Renal cortical epithelial cell (primary cell): ENCODE measurements at regions not wholly inside any gene's neighbourhood (a gene's known extent, or its start where the extent isn't known, plus 50 kb on each side); places are given as distances from the start of the nearest gene placed in this dataset.
"Not testable (repeated sequence)": the region's sequence is repeated elsewhere in the genome, so short reads cannot be mapped to it uniquely, and the experiment has no call there.

ENCODE experiments used
- DNase-seq: peaks from one replicate; pipeline ENCODE4 v3.0.0-alpha.2; 2011; ENCODE audit warnings: low read depth

GRCh38 chr4:174010547-174010946, 272.9 kb downstream of the FBXO8 start:
- no peak for DNase-seq

- no peak for DNase-seq
These were observed 273.6 kb downstream of the FBXO8 start for GRCh38 chr4:174009686-174010451.

GRCh38 chr4:174005422-174005821, 278.0 kb downstream of the FBXO8 start:
- no peak for DNase-seq

- no peak for DNase-seq
These were observed 284.9 kb downstream of the FBXO8 start for GRCh38 chr4:173998471-173999144.

- DNase-seq, result not testable (repeated sequence)
These were observed 287.7 kb downstream of the FBXO8 start for GRCh38 chr4:173995779-173996178.

GRCh38 chr4:173991814-173992213, 291.7 kb downstream of the FBXO8 start:
- no peak for DNase-seq

- no peak for DNase-seq
These were observed 292.2 kb downstream of the FBXO8 start for GRCh38 chr4:173991316-173991715.

- no peak for DNase-seq
These were observed 292.6 kb downstream of the FBXO8 start for GRCh38 chr4:173990869-173991210.

- DNase-seq, result peak; percentile 16
These were observed 293.2 kb downstream of the FBXO8 start for GRCh38 chr4:173990126-173990868.

- not testable (repeated sequence) for DNase-seq
These were observed 319.9 kb downstream of the FBXO8 start for GRCh38 chr4:173963523-173963922.

- DNase-seq, result no peak
These were observed 323.1 kb downstream of the FBXO8 start for GRCh38 chr4:173960398-173960797.

- DNase-seq, result peak; percentile 31
These were observed 325.0 kb downstream of the FBXO8 start for GRCh38 chr4:173958445-173958844.

GRCh38 chr4:173943547-173943946, 339.9 kb downstream of the FBXO8 start:
- no peak for DNase-seq

GRCh38 chr4:173940146-173940545, 343.3 kb downstream of the FBXO8 start:
- DNase-seq, result no peak

GRCh38 chr4:173937631-173938270, 345.7 kb downstream of the FBXO8 start:
- DNase-seq, result no peak

GRCh38 chr4:173936861-173937260, 346.6 kb downstream of the FBXO8 start:
- no peak for DNase-seq

GRCh38 chr4:173935622-173936405, 347.7 kb downstream of the FBXO8 start:
- DNase-seq, result peak; percentile 2

GRCh38 chr4:173934933-173935620, 348.4 kb downstream of the FBXO8 start:
- no peak for DNase-seq

- no peak for DNase-seq
These were observed 349.3 kb downstream of the FBXO8 start for GRCh38 chr4:173934201-173934600.

GRCh38 chr4:173932701-173933100, 350.8 kb downstream of the FBXO8 start:
- DNase-seq, result no peak
